ENCODE measurements at regions not wholly inside any gene's neighbourhood (a gene's known extent, or its start where the extent isn't known, plus 50 kb on each side); places are given as distances from the start of the nearest gene placed in this dataset.

DNA sequence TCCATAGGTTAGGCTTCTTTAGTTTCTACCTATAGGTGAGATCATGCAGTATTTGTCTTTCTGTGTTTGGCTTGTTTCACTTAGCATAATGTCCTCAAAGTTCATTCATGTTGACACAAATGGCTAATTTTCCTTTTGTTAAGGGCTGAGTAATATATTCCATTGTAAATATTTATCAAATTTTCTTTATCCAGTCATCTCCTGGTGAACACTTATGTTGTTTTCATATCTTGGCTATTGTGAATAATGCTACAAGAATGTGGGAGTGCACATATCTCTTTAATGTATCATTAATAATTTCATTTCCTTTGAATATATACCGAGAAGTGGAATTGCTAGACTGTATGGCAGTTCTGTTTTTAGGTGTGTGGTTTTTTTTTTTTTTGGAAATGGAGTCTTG, 250.9 kb upstream of the SEMA6D start (continued):
- TF ChIP-seq, protein P1, sequence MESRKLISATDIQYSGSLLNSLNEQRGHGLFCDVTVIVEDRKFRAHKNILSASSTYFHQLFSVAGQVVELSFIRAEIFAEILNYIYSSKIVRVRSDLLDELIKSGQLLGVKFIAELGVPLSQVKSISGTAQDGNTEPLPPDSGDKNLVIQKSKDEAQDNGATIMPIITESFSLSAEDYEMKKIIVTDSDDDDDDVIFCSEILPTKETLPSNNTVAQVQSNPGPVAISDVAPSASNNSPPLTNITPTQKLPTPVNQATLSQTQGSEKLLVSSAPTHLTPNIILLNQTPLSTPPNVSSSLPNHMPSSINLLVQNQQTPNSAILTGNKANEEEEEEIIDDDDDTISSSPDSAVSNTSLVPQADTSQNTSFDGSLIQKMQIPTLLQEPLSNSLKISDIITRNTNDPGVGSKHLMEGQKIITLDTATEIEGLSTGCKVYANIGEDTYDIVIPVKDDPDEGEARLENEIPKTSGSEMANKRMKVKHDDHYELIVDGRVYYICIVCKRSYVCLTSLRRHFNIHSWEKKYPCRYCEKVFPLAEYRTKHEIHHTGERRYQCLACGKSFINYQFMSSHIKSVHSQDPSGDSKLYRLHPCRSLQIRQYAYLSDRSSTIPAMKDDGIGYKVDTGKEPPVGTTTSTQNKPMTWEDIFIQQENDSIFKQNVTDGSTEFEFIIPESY (IDR thresholded peaks at IDR 0.05; ENCODE audit: extremely low read depth, insufficient replicate concordance, low read length): no peak

- Histone ChIP-seq H3K36me3 (ENCODE audit: control insufficient read depth in 1 of 2, insufficient read depth in 2 of 2, low read length in 2 of 2) (no peaks in the 10 kb centered on the region), H3K79me2 (ENCODE audit: insufficient read depth, low read length) (no peaks in the 10 kb centered on the region), H3K27ac (ENCODE audit: low read depth, low read length) (no peak overlapping the region), H3K9me3 (ENCODE audit: control insufficient read depth in 1 of 2, insufficient read depth in 1 of 2, low read depth in 1 of 2, low read length in 2 of 2) (peaks cover 17 to 38% of the 10 kb centered on the region in 2 experiments; a peak in 2 of 4 replicates), H4K20me1 (ENCODE audit: insufficient read depth) (no peaks in the 10 kb centered on the region), H3K4me2 (ENCODE audit: low read length) (no peak overlapping the region), H3K9me2 (ENCODE audit: insufficient read depth) (no peaks in the 10 kb centered on the region), H3K4me3 (replicated peaks in 1 of 2; ENCODE audit: low read depth in 1 of 2, low read length in 2 of 2) (no peak overlapping the region), H3K27me3 (ENCODE audit: insufficient read depth, low read length) (no peaks in the 10 kb centered on the region), H3K9ac (ENCODE audit: low read length) (no peak overlapping the region), H3K4me1 (ENCODE audit: control insufficient read depth in 1 of 2, insufficient read depth in 2 of 2, low read length in 2 of 2) (no peaks in the 10 kb centered on the region), H2AFZ (ENCODE audit: low read depth, low read length, poor library complexity, severe bottlenecking) (no peak overlapping the region)
- CTCF ChIA-PET: no interaction called here
- no peak for ATAC-seq
- RAD21 ChIA-PET (ENCODE audit: low non-redundant PET in 1 of 2, low total read pairs in 2 of 2, uncharacterized antibody in 2 of 2, unreplicated experiment in 2 of 2): no interaction called here
- no peak for DNase-seq (ENCODE audit: low read depth, low spot score)
- POLR2A ChIA-PET: no interaction called here
- BruUV-seq (replicated peaks): no TSS peak
- intact Hi-C loops (cut with micrococcal nuclease): no loop called here
- TF ChIP-seq POLR2A (IDR thresholded peaks at IDR 0.05; ENCODE audit: borderline replicate concordance, extremely low read depth, insufficient read depth, insufficient read length) (no peak), ZNF274 (IDR thresholded peaks at IDR 0.05; ENCODE audit: low read depth, low read length) (no peak), CTCF (IDR thresholded peaks at IDR 0.05 in 2 of 3, conservative IDR thresholded peaks at IDR 0.05 in 1 of 3; ENCODE audit: borderline replicate concordance in 1 of 3, insufficient read depth in 1 of 3, low read depth in 2 of 3, low read length in 2 of 3) (no peak), POLR2AphosphoS5 (IDR thresholded peaks at IDR 0.05; ENCODE audit: low read depth, low read length) (no peak), ELF1 (IDR thresholded peaks at IDR 0.05; ENCODE audit: borderline replicate concordance, low read depth) (no peak), SRF (IDR thresholded peaks at IDR 0.05; ENCODE audit: low read depth) (no peak), CEBPB (IDR thresholded peaks at IDR 0.05; ENCODE audit: low read depth) (no peak), SP1 (IDR thresholded peaks at IDR 0.05; ENCODE audit: low read depth) (no peak), RAD21 (IDR thresholded peaks at IDR 0.05; ENCODE audit: low read depth) (no peak), TCF7L2 (IDR thresholded peaks at IDR 0.05; ENCODE audit: borderline replicate concordance, extremely low read depth, insufficient read depth, insufficient read length) (no peak), EZH2phosphoT487 (IDR thresholded peaks at IDR 0.05; ENCODE audit: borderline replicate concordance) (no peak), FOSL1 (IDR thresholded peaks at IDR 0.05; ENCODE audit: low read depth) (no peak), ZFX (IDR thresholded peaks at IDR 0.05) (no peak), EZH2 (IDR thresholded peaks at IDR 0.05) (no peak), JUND (IDR thresholded peaks at IDR 0.05) (no peak), REST (IDR thresholded peaks at IDR 0.05; ENCODE audit: low read depth) (no peak), YY1 (IDR thresholded peaks at IDR 0.05; ENCODE audit: extremely low read depth, insufficient replicate concordance, low read depth, low read length) (no peak), MAX (IDR thresholded peaks at IDR 0.05) (no peak)
Measured at GRCh38 chr15:47470983-47471382, 246.3 kb upstream of the SEMA6D start.

Measured in HCT116 (cell line).